ENCODE measurements at regions not wholly inside any gene's neighbourhood (a gene's known extent, or its start where the extent isn't known, plus 50 kb on each side); places are given as distances from the start of the nearest gene placed in this dataset.

DNA sequence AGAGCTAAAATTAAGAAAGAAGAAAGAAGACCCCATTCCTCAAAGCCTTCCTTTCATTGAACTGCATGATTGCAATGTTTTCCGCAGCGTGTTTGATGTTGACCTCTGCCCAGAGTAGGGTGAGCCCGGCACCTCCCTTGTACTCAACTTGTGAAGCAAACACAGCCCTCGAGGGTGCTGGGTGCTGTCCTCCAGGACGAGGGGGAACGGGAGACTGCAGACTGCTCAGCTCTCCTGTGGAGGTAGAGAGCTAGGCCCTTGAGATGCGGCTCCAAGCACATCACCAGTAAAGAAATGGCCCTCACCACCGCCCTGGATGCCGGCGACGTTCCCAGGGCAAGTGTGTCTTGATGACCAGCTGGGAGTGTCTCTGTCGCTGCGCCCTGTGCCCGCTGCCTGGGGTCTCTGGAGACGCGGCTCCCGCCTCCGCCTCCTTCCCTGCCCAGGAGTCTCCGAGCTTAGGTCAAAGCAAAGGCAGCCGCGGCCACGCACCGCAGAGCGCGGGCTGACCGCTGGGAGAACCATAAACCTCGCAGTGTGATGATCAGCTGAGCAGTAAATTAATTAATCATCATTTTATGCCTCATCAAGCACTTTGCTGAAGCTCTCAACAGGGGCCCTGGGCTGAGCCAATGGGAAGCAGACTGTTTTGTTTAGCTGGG is 108.7 kb downstream of the IRX2 start:
- Histone ChIP-seq H3K4ac (replicated peaks; ENCODE audit: insufficient read length, low read depth, low read length) (no peak overlapping the region), H3K9ac (replicated peaks in 1 of 4; ENCODE audit: extremely low read depth in 1 of 4, low read depth in 3 of 4, low read length in 3 of 4) (no peak overlapping the region), H2BK12ac (ENCODE audit: low read depth, low read length) (no peak overlapping the region), H2AFZ (ENCODE audit: low read length) (no peak overlapping the region), H3K4me2 (ENCODE audit: insufficient read depth in 1 of 2, low read depth in 2 of 2, low read length in 2 of 2) (no peak overlapping the region), H2AK5ac (ENCODE audit: low read depth, low read length) (no peak overlapping the region), H2BK15ac (ENCODE audit: low read length) (no peak overlapping the region), H3K36me3 (ENCODE audit: control insufficient read depth in 2 of 4, insufficient read depth in 4 of 4, low read length in 3 of 4) (no peaks in the 10 kb centered on the region), H3K79me1 (ENCODE audit: low read depth, low read length) (no peaks in the 10 kb centered on the region), H4K91ac (replicated peaks; ENCODE audit: insufficient read length, low read length) (no peak overlapping the region), H4K8ac (ENCODE audit: extremely low read depth, insufficient read depth, low read length) (no peak overlapping the region; the same call in 1 of the 2 replicates), H4K20me1 (replicated peaks in 1 of 2; ENCODE audit: control insufficient read depth in 1 of 2, insufficient read depth in 2 of 2, low read length in 2 of 2) (no peaks in the 10 kb centered on the region), H3K18ac (ENCODE audit: extremely low read depth, low read length) (no peak overlapping the region), H3K27ac (ENCODE audit: low read depth, low read length) (no peak overlapping the region), H3K27me3 (replicated peaks in 1 of 4; ENCODE audit: control insufficient read depth in 3 of 4, extremely low read depth in 1 of 4, insufficient read depth in 3 of 4, low read length in 3 of 4) (no peaks in the 10 kb centered on the region), H4K5ac (ENCODE audit: insufficient read length, low read depth, low read length) (no peak overlapping the region), H2BK5ac (ENCODE audit: low read depth, low read length) (no peak overlapping the region), H3K79me2 (ENCODE audit: control insufficient read depth in 1 of 2, insufficient read depth in 2 of 2, low read length in 2 of 2) (no peaks in the 10 kb centered on the region), H3K4me3 (ENCODE audit: extremely low read depth in 1 of 4, insufficient read depth in 2 of 4, low read depth in 3 of 4, low read length in 4 of 4) (no peak overlapping the region), H3K9me3 (ENCODE audit: insufficient read depth in 2 of 2, low read depth in 1 of 2, low read length in 1 of 2) (no peaks in the 10 kb centered on the region; a peak in 1 of 4 replicates), H2BK120ac (replicated peaks; ENCODE audit: low read depth, low read length) (no peak overlapping the region), H2BK20ac (ENCODE audit: low read length) (no peak overlapping the region), H3K14ac (ENCODE audit: insufficient read length) (no peak overlapping the region), H3K4me1 (replicated peaks in 1 of 4; ENCODE audit: control insufficient read depth in 3 of 4, insufficient read depth in 4 of 4, low read length in 3 of 4) (no peaks in the 10 kb centered on the region), H3K23ac (ENCODE audit: insufficient read length) (no peak overlapping the region), H3K56ac (replicated peaks; ENCODE audit: insufficient read length, low read depth, low read length) (no peak overlapping the region), H3K23me2 (ENCODE audit: low read depth, low read length) (no peaks in the 10 kb centered on the region)
- ChIA-PET CTCF (ENCODE audit: partially characterized antibody) (interaction anchor here (0.8 to 1.3 kb wide), 3 partner anchors 8 to 195 kb away, joined by 3 to 5 read pairs (median 3); no protein-coding TSS in a partner anchor), POLR2A (ENCODE audit: partially characterized antibody) (no interaction called here)
- FAIRE-seq (no peak), DNase-seq (ENCODE audit: low read depth in 1 of 2, low spot score in 2 of 2) (no peak)
- WGBS, 2 experiments (ENCODE audit: extremely low coverage in 1 of 2, insufficient coverage in 1 of 2, insufficient read length in 1 of 2, insufficient replicate concordance in 2 of 2, low coverage in 1 of 2, low lambda C conversion rate in 2 of 2, missing lambda C conversion rate in 1 of 2): 93% methylated on average over 27 of the region's 27 CpGs; no CpG with 5 or more reads in 1 of the 2 experiments
- TF ChIP-seq, protein P1, sequence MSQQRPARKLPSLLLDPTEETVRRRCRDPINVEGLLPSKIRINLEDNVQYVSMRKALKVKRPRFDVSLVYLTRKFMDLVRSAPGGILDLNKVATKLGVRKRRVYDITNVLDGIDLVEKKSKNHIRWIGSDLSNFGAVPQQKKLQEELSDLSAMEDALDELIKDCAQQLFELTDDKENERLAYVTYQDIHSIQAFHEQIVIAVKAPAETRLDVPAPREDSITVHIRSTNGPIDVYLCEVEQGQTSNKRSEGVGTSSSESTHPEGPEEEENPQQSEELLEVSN (IDR thresholded peaks at IDR 0.05): no peak
- no peak for TF ChIP-seq EGR1 (IDR thresholded peaks at IDR 0.05; ENCODE audit: borderline replicate concordance, low read depth, low read length)
- no peak for TF ChIP-seq SIX5 (IDR thresholded peaks at IDR 0.05; ENCODE audit: low read depth, low read length)

Measured in H1 (cell line).